NCI-H524 (cell line): ENCODE measurements at regions not wholly inside any gene's neighbourhood (a gene's known extent, or its start where the extent isn't known, plus 50 kb on each side); places are given as distances from the start of the nearest gene placed in this dataset.

Experiments used
- DNase-seq, 2 experiments: peaks; one replicate each; lab custom pipeline; 2025; lab: John Stamatoyannopoulos, UW

GRCh38 chr2:128472789-128473174, 154.1 kb upstream of the HS6ST1 start:
- no peak for DNase-seq

- DNase-seq, result peak; percentile 54 to 82
These were observed 154.7 kb upstream of the HS6ST1 start for GRCh38 chr2:128473175-128474035.

GRCh38 chr2:128474036-128474955, 155.6 kb upstream of the HS6ST1 start:
- no peak for DNase-seq

GRCh38 chr2:128474962-128475361, 156.3 kb upstream of the HS6ST1 start:
- DNase-seq, result no peak

GRCh38 chr2:128475427-128476211, 157.0 kb upstream of the HS6ST1 start:
- no peak for DNase-seq

GRCh38 chr2:128477026-128477820, 158.6 kb upstream of the HS6ST1 start:
- no peak for DNase-seq

GRCh38 chr2:128477891-128478290, 159.2 kb upstream of the HS6ST1 start:
- no peak for DNase-seq

- no peak for DNase-seq
These were observed 167.3 kb upstream of the HS6ST1 start for GRCh38 chr2:128485761-128486639.

- no peak for DNase-seq
These were observed 168.1 kb upstream of the HS6ST1 start for GRCh38 chr2:128486640-128487375.

- DNase-seq, result no peak
These were observed 169.2 kb upstream of the HS6ST1 start for GRCh38 chr2:128487650-128488387.

GRCh38 chr2:128488434-128488833, 169.8 kb upstream of the HS6ST1 start:
- no peak for DNase-seq

GRCh38 chr2:128489526-128490273, 171.0 kb upstream of the HS6ST1 start:
- DNase-seq, result no peak

GRCh38 chr2:128490321-128490720, 171.7 kb upstream of the HS6ST1 start:
- DNase-seq, result no peak

- DNase-seq, result no peak
These were observed 172.4 kb upstream of the HS6ST1 start for GRCh38 chr2:128490881-128491691.

GRCh38 chr2:128491692-128492244, 173.1 kb upstream of the HS6ST1 start:
- no peak for DNase-seq

- no peak for DNase-seq
These were observed 174.5 kb upstream of the HS6ST1 start for GRCh38 chr2:128492966-128493811.
